GM18868 (cell line): ENCODE measurements at regions not wholly inside any gene's neighbourhood (a gene's known extent, or its start where the extent isn't known, plus 50 kb on each side); places are given as distances from the start of the nearest gene placed in this dataset.
A peak's percentile ranks its signal among the peaks of the same experiment; 100 is the strongest.

Experiments used
- ATAC-seq: cut with Tn5 transposase; IDR thresholded peaks from one replicate; pipeline ENCODE4 v1.9.1; 2021; ENCODE audit warnings: mild to moderate bottlenecking, moderate library complexity; ENCODE audit not compliant: unreplicated experiment

- ATAC-seq, result peak; percentile 47
Measured at GRCh38 chr9:78707080-78707479, 410.2 kb downstream of the PSAT1 start.

- peak; percentile 96 for ATAC-seq
Measured at GRCh38 chr9:78707481-78707991, 410.6 kb downstream of the PSAT1 start.

GRCh38 chr9:78712903-78713613 is 416.1 kb downstream of the PSAT1 start:
- ATAC-seq, result no peak

- no peak for ATAC-seq
Measured at GRCh38 chr9:78713614-78714405, 416.9 kb downstream of the PSAT1 start.

- ATAC-seq, result no peak
Measured at GRCh38 chr9:78714576-78714975, 417.7 kb downstream of the PSAT1 start.

- peak; percentile 45 for ATAC-seq
Measured at GRCh38 chr9:78719029-78719428, 422.1 kb downstream of the PSAT1 start.

- ATAC-seq, result no peak
Measured at GRCh38 chr9:78724896-78725295, 428.0 kb downstream of the PSAT1 start.

- ATAC-seq, result peak; percentile 62
Measured at GRCh38 chr9:78725503-78725902, 428.6 kb downstream of the PSAT1 start.

- ATAC-seq, result no peak
Measured at GRCh38 chr9:78745331-78745730, 448.4 kb downstream of the PSAT1 start.

GRCh38 chr9:78746010-78746409 is 449.1 kb downstream of the PSAT1 start:
- no peak for ATAC-seq

- no peak for ATAC-seq
Measured at GRCh38 chr9:78753039-78753438, 456.1 kb downstream of the PSAT1 start.

- ATAC-seq, result peak; percentile 95
Measured at GRCh38 chr9:78756813-78757510, 460.0 kb downstream of the PSAT1 start.

GRCh38 chr9:78763424-78763823 is 466.5 kb downstream of the PSAT1 start:
- no peak for ATAC-seq

GRCh38 chr9:78765861-78766260 is 468.9 kb downstream of the PSAT1 start:
- no peak for ATAC-seq

- no peak for ATAC-seq
Measured at GRCh38 chr9:78767490-78767889, 470.6 kb downstream of the PSAT1 start.

GRCh38 chr9:78769690-78770089 is 472.8 kb downstream of the PSAT1 start:
- no peak for ATAC-seq

- ATAC-seq, result no peak
Measured at GRCh38 chr9:78775211-78775610, 478.3 kb downstream of the PSAT1 start.

- ATAC-seq, result no peak
Measured at GRCh38 chr9:78775696-78776295, 478.9 kb downstream of the PSAT1 start.

- ATAC-seq, result no peak
Measured at GRCh38 chr9:78777747-78778146, 480.8 kb downstream of the PSAT1 start.

- no peak for ATAC-seq
Measured at GRCh38 chr9:78778318-78778717, 481.4 kb downstream of the PSAT1 start.

GRCh38 chr9:78778861-78779374 is 482.0 kb downstream of the PSAT1 start:
- ATAC-seq, result no peak
